GM23338 (cell line): ENCODE measurements at regions not wholly inside any gene's neighbourhood (a gene's known extent, or its start where the extent isn't known, plus 50 kb on each side); places are given as distances from the start of the nearest gene placed in this dataset.

Experiments
- ATAC-seq: fragments of 200-7000 bp; cut with Tn5 transposase; 3 replicates; pipeline ENCODE4 v1.9.1; 2020
- DNase-seq: peaks from one replicate; pipeline ENCODE4 v3.0.0-alpha.2; 2015; ENCODE audit warnings: low spot score
- H2AFZ ChIP-seq: fragments of 200-600 bp; sonication (generic); 2 replicates; pipeline ENCODE4 v1.8.0; 2016; ENCODE audit warnings: antibody characterized with exemption, mild to moderate bottlenecking, moderate library complexity
- H3F3A ChIP-seq: fragments of 200-600 bp; sonication (generic); replicated peaks from 2 replicates; pipeline ENCODE4 v1.8.0; 2017; ENCODE audit warnings: antibody characterized with exemption, mixed run types, low read depth
- H3K27ac ChIP-seq: fragments of 200-600 bp; sonication (generic); 2 replicates; pipeline ENCODE4 v1.6.1; 2016; ENCODE audit warnings: low read depth
- H3K27me3 ChIP-seq: fragments of 200-600 bp; sonication (generic); 2 replicates; pipeline ENCODE4 v1.8.0; 2016; ENCODE audit warnings: mild to moderate bottlenecking, mixed run types, moderate library complexity; ENCODE audit not compliant: insufficient read depth
- H3K36me3 ChIP-seq: fragments of 200-600 bp; sonication (generic); 2 replicates; pipeline ENCODE4 v1.8.0; 2016; ENCODE audit warnings: mild to moderate bottlenecking; ENCODE audit not compliant: insufficient read depth
- H3K4me1 ChIP-seq: fragments of 200-600 bp; sonication (generic); 2 replicates; pipeline ENCODE4 v1.8.0; 2016; ENCODE audit warnings: mild to moderate bottlenecking, moderate library complexity; ENCODE audit not compliant: insufficient read depth
- H3K4me2 ChIP-seq: fragments of 200-600 bp; sonication (generic); 2 replicates; pipeline ENCODE4 v1.7.1; 2017; ENCODE audit warnings: mixed run types
- H3K4me3 ChIP-seq: fragments of 200-600 bp; sonication (generic); 2 replicates; pipeline ENCODE4 v1.6.1; 2016; ENCODE audit warnings: mixed run types
- H3K79me2 ChIP-seq: fragments of 200-600 bp; sonication (generic); replicated peaks from 2 replicates; pipeline ENCODE4 v1.8.0; 2017; ENCODE audit warnings: mild to moderate bottlenecking; ENCODE audit not compliant: insufficient read depth
- H3K9me2 ChIP-seq: fragments of 200-600 bp; sonication (generic); 2 replicates; pipeline ENCODE4 v1.8.0; 2017; ENCODE audit not compliant: insufficient read depth
- H4K20me1 ChIP-seq: fragments of 200-600 bp; sonication (generic); replicated peaks from 2 replicates; pipeline ENCODE4 v1.8.0; 2017; ENCODE audit warnings: mild to moderate bottlenecking; ENCODE audit not compliant: insufficient read depth
- H3K27ac Mint-ChIP-seq: 2 replicates; pipeline ENCODE4 v1.8.0; 2020; ENCODE audit warnings: inconsistent platforms, mild to moderate bottlenecking, moderate library complexity, mixed read lengths
- H3K27me3 Mint-ChIP-seq: 3 replicates; pipeline ENCODE4 v1.8.0; 2022; ENCODE audit warnings: low read depth, mild to moderate bottlenecking, moderate library complexity, mixed read lengths, inconsistent platforms; ENCODE audit not compliant: insufficient read depth, poor library complexity
- H3K36me3 Mint-ChIP-seq: 3 replicates; pipeline ENCODE4 v1.8.0; 2021; ENCODE audit warnings: low read depth, mild to moderate bottlenecking, inconsistent platforms, moderate library complexity, mixed read lengths
- H3K4me1 Mint-ChIP-seq: 3 replicates; pipeline ENCODE4 v1.8.0; 2020; ENCODE audit warnings: mild to moderate bottlenecking, inconsistent platforms, mixed read lengths
- H3K4me3 Mint-ChIP-seq: 3 replicates; pipeline ENCODE4 v1.8.0; 2021; ENCODE audit warnings: moderate library complexity, mild to moderate bottlenecking, inconsistent platforms, mixed read lengths
- H3K9me3 Mint-ChIP-seq: 3 replicates; pipeline ENCODE4 v1.8.0; 2020; ENCODE audit warnings: moderate library complexity, mild to moderate bottlenecking, inconsistent platforms, mixed read lengths
- CREB1 ChIP-seq: fragments of 250-450 bp; sonication (Bioruptor Pico); IDR thresholded peaks from 2 replicates; pipeline ENCODE4 v1.5.0; 2020; ENCODE audit warnings: low read depth, mild to moderate bottlenecking, moderate library complexity
- EZH2 ChIP-seq: fragments of 200-600 bp; sonication (generic); IDR thresholded peaks from one replicate; pipeline ENCODE4 v1.8.0; 2017; ENCODE audit warnings: antibody characterized with exemption, mild to moderate bottlenecking, low read depth; ENCODE audit not compliant: unreplicated experiment
- EZH2phosphoT487 ChIP-seq: fragments of 200-600 bp; sonication (generic); IDR thresholded peaks from one replicate; pipeline ENCODE4 v1.8.1; 2018; ENCODE audit warnings: antibody characterized with exemption; ENCODE audit not compliant: unreplicated experiment
- JUNB ChIP-seq: IDR thresholded peaks from one replicate; pipeline ENCODE4 v1.6.1; 2016; ENCODE audit warnings: antibody characterized with exemption; ENCODE audit not compliant: unreplicated experiment
- NANOG ChIP-seq: IDR thresholded peaks from 2 replicates; pipeline ENCODE4 v1.6.1; 2016; ENCODE audit warnings: antibody characterized with exemption, borderline replicate concordance
- POLR2AphosphoS5 ChIP-seq: IDR thresholded peaks from 2 replicates; pipeline ENCODE4 v1.6.1; 2016; ENCODE audit warnings: antibody characterized with exemption, low read depth
- STAT1 ChIP-seq: IDR thresholded peaks from one replicate; pipeline ENCODE4 v1.6.1; 2016; ENCODE audit warnings: antibody characterized with exemption; ENCODE audit not compliant: unreplicated experiment
- ZNF114 ChIP-seq: fragments of 250-450 bp; sonication (Bioruptor Pico); IDR thresholded peaks from 2 replicates; pipeline ENCODE4 v1.5.0; 2020; ENCODE audit warnings: mild to moderate bottlenecking, moderate library complexity
- ZNF331 ChIP-seq: fragments of 250-450 bp; sonication (Bioruptor Pico); IDR thresholded peaks from 2 replicates; pipeline ENCODE4 v1.5.0; 2020; ENCODE audit warnings: low read depth, mild to moderate bottlenecking, moderate library complexity
- TF ChIP-seq, protein P1 (sequence below): fragments of 250-450 bp; sonication (Bioruptor Pico); IDR thresholded peaks from 2 replicates; pipeline ENCODE4 v1.5.0; 2020; ENCODE audit warnings: mild to moderate bottlenecking, moderate library complexity
- TF ChIP-seq, protein P2 (sequence below): IDR thresholded peaks from one replicate; pipeline ENCODE4 v1.6.1; 2018; ENCODE audit warnings: antibody characterized with exemption; ENCODE audit not compliant: unreplicated experiment
- TF ChIP-seq, protein P3 (sequence below), 2 experiments: fragments of 200-600 bp in 1 of 2; sonication (generic) in 1 of 2; conservative IDR thresholded peaks; 2 replicates each; pipeline versions ENCODE4 v1.5.1 to v1.6.1; 2016 to 2017; ENCODE audit warnings: antibody characterized with exemption in 2 of 2, low read depth in 2 of 2, mild to moderate bottlenecking in 2 of 2, moderate library complexity in 1 of 2
- TF ChIP-seq, protein P4 (sequence below): IDR thresholded peaks from 2 replicates; pipeline ENCODE4 v1.6.1; 2016; ENCODE audit warnings: antibody characterized with exemption

DNA sequence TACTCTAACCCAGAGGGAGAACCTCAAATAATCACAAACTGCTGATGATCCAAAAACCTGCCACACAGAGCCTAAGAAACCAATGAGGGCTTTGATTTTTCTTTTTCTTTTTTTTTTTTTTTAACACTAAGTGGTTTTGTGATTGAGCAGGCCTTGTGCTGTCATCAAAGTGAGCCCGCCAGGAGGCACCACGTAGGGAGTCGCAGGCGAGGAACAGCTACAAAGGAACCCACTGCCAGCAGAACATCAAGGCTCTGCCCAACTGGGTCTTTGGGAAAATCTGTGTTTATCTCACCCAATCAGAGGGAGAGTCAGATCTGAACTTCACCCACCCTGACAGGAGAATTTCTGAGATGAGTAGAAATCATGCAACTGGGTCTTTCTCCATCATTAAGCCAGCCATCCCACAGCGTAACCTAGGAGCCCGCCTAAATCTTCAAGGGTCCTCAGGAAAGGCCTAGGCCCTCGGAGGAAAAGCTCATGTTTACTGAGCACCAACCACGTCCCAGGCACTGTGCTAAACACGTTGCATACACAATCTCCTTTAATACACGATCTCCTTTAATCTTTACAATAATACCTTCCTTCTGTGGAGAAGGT, 126.9 kb upstream of the FSTL4 start:
- H3K27me3 ChIP-seq: no peaks in the 10 kb centered on the region
- Mint-ChIP-seq H3K27me3 (no peaks in the 10 kb centered on the region), H3K4me1 (no peaks in the 10 kb centered on the region), H3K36me3 (no peaks in the 10 kb centered on the region), H3K27ac (no peak overlapping the region), H3K9me3 (no peaks in the 10 kb centered on the region; the same call in 2 of the 3 replicates), H3K4me3 (no peak overlapping the region)
- H4K20me1 ChIP-seq: no peaks in the 10 kb centered on the region
- TF ChIP-seq JUNB: no peak
- TF ChIP-seq ZNF331 (CRISPR knock-in tag): no peak
- TF ChIP-seq, protein P1, sequence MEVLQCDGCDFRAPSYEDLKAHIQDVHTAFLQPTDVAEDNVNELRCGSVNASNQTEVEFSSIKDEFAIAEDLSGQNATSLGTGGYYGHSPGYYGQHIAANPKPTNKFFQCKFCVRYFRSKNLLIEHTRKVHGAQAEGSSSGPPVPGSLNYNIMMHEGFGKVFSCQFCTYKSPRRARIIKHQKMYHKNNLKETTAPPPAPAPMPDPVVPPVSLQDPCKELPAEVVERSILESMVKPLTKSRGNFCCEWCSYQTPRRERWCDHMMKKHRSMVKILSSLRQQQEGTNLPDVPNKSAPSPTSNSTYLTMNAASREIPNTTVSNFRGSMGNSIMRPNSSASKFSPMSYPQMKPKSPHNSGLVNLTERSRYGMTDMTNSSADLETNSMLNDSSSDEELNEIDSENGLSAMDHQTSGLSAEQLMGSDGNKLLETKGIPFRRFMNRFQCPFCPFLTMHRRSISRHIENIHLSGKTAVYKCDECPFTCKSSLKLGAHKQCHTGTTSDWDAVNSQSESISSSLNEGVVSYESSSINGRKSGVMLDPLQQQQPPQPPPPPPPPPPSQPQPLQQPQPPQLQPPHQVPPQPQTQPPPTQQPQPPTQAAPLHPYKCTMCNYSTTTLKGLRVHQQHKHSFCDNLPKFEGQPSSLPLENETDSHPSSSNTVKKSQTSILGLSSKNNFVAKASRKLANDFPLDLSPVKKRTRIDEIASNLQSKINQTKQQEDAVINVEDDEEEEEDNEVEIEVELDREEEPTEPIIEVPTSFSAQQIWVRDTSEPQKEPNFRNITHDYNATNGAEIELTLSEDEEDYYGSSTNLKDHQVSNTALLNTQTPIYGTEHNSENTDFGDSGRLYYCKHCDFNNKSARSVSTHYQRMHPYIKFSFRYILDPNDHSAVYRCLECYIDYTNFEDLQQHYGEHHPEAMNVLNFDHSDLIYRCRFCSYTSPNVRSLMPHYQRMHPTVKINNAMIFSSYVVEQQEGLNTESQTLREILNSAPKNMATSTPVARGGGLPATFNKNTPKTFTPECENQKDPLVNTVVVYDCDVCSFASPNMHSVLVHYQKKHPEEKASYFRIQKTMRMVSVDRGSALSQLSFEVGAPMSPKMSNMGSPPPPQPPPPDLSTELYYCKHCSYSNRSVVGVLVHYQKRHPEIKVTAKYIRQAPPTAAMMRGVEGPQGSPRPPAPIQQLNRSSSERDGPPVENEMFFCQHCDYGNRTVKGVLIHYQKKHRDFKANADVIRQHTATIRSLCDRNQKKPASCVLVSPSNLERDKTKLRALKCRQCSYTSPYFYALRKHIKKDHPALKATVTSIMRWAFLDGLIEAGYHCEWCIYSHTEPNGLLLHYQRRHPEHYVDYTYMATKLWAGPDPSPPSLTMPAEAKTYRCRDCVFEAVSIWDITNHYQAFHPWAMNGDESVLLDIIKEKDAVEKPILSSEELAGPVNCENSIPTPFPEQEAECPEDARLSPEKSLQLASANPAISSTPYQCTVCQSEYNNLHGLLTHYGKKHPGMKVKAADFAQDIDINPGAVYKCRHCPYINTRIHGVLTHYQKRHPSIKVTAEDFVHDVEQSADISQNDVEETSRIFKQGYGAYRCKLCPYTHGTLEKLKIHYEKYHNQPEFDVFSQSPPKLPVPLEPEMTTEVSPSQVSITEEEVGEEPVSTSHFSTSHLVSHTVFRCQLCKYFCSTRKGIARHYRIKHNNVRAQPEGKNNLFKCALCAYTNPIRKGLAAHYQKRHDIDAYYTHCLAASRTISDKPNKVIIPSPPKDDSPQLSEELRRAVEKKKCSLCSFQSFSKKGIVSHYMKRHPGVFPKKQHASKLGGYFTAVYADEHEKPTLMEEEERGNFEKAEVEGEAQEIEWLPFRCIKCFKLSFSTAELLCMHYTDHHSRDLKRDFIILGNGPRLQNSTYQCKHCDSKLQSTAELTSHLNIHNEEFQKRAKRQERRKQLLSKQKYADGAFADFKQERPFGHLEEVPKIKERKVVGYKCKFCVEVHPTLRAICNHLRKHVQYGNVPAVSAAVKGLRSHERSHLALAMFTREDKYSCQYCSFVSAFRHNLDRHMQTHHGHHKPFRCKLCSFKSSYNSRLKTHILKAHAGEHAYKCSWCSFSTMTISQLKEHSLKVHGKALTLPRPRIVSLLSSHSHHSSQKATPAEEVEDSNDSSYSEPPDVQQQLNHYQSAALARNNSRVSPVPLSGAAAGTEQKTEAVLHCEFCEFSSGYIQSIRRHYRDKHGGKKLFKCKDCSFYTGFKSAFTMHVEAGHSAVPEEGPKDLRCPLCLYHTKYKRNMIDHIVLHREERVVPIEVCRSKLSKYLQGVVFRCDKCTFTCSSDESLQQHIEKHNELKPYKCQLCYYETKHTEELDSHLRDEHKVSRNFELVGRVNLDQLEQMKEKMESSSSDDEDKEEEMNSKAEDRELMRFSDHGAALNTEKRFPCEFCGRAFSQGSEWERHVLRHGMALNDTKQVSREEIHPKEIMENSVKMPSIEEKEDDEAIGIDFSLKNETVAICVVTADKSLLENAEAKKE (CRISPR knock-in tag): no peak
- no peak for TF ChIP-seq EZH2phosphoT487
- TF ChIP-seq ZNF114: no peak
- TF ChIP-seq EZH2: no peak
- no peak for TF ChIP-seq NANOG
- TF ChIP-seq, protein P2, sequence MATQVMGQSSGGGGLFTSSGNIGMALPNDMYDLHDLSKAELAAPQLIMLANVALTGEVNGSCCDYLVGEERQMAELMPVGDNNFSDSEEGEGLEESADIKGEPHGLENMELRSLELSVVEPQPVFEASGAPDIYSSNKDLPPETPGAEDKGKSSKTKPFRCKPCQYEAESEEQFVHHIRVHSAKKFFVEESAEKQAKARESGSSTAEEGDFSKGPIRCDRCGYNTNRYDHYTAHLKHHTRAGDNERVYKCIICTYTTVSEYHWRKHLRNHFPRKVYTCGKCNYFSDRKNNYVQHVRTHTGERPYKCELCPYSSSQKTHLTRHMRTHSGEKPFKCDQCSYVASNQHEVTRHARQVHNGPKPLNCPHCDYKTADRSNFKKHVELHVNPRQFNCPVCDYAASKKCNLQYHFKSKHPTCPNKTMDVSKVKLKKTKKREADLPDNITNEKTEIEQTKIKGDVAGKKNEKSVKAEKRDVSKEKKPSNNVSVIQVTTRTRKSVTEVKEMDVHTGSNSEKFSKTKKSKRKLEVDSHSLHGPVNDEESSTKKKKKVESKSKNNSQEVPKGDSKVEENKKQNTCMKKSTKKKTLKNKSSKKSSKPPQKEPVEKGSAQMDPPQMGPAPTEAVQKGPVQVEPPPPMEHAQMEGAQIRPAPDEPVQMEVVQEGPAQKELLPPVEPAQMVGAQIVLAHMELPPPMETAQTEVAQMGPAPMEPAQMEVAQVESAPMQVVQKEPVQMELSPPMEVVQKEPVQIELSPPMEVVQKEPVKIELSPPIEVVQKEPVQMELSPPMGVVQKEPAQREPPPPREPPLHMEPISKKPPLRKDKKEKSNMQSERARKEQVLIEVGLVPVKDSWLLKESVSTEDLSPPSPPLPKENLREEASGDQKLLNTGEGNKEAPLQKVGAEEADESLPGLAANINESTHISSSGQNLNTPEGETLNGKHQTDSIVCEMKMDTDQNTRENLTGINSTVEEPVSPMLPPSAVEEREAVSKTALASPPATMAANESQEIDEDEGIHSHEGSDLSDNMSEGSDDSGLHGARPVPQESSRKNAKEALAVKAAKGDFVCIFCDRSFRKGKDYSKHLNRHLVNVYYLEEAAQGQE: no peak
- TF ChIP-seq CREB1 (CRISPR knock-in tag): no peak
- TF ChIP-seq STAT1: no peak
- TF ChIP-seq, protein P3, sequence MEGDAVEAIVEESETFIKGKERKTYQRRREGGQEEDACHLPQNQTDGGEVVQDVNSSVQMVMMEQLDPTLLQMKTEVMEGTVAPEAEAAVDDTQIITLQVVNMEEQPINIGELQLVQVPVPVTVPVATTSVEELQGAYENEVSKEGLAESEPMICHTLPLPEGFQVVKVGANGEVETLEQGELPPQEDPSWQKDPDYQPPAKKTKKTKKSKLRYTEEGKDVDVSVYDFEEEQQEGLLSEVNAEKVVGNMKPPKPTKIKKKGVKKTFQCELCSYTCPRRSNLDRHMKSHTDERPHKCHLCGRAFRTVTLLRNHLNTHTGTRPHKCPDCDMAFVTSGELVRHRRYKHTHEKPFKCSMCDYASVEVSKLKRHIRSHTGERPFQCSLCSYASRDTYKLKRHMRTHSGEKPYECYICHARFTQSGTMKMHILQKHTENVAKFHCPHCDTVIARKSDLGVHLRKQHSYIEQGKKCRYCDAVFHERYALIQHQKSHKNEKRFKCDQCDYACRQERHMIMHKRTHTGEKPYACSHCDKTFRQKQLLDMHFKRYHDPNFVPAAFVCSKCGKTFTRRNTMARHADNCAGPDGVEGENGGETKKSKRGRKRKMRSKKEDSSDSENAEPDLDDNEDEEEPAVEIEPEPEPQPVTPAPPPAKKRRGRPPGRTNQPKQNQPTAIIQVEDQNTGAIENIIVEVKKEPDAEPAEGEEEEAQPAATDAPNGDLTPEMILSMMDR (conservative IDR thresholded peaks at IDR 0.05; ENCODE audit: low read depth in 2 of 2): no peak
- no peak for TF ChIP-seq POLR2AphosphoS5
- TF ChIP-seq, protein P4, sequence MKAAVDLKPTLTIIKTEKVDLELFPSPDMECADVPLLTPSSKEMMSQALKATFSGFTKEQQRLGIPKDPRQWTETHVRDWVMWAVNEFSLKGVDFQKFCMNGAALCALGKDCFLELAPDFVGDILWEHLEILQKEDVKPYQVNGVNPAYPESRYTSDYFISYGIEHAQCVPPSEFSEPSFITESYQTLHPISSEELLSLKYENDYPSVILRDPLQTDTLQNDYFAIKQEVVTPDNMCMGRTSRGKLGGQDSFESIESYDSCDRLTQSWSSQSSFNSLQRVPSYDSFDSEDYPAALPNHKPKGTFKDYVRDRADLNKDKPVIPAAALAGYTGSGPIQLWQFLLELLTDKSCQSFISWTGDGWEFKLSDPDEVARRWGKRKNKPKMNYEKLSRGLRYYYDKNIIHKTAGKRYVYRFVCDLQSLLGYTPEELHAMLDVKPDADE: no peak
- H3K27ac ChIP-seq: no peak overlapping the region
- no peak for ATAC-seq
- DNase-seq: no peak
- H3F3A ChIP-seq: no peaks in the 10 kb centered on the region
- H3K4me1 ChIP-seq: no peaks in the 10 kb centered on the region
- no peak overlapping the region for H2AFZ ChIP-seq
- H3K36me3 ChIP-seq: no peaks in the 10 kb centered on the region
- H3K79me2 ChIP-seq: no peaks in the 10 kb centered on the region
- no peak overlapping the region for H3K4me3 ChIP-seq
- H3K9me2 ChIP-seq: no peaks in the 10 kb centered on the region
- H3K4me2 ChIP-seq: no peak overlapping the region
